Esophagus muscularis mucosa (tissue), 3 donors: ENCODE measurements at regions not wholly inside any gene's neighbourhood (a gene's known extent, or its start where the extent isn't known, plus 50 kb on each side); places are given as distances from the start of the nearest gene placed in this dataset.

ENCODE experiments used
- CTCF ChIP-seq, 3 experiments: fragments of 200-600 bp in 2 of 3; fragments of 450-650 bp in 1 of 3; sonication (generic) in 2 of 3; IDR thresholded peaks; one replicate each; pipeline ENCODE4 v1.5.1; 2017 to 2019; ENCODE audit warnings: antibody characterized with exemption in 3 of 3, mild to moderate bottlenecking in 2 of 3, moderate library complexity in 1 of 3
- POLR2A ChIP-seq: fragments of 450-650 bp; IDR thresholded peaks from one replicate; pipeline ENCODE4 v1.6.1; 2017; ENCODE audit warnings: antibody characterized with exemption, moderate library complexity, mild to moderate bottlenecking, low read depth

GRCh38 chr6:141264101-141264500 lies 868.6 kb upstream of the GJE1 start:
- TF ChIP-seq CTCF (IDR thresholded peaks at IDR 0.05) (no peak), POLR2A (no peak)
